Adrenal gland (tissue), 9 donors: ENCODE measurements at regions not wholly inside any gene's neighbourhood (a gene's known extent, or its start where the extent isn't known, plus 50 kb on each side); places are given as distances from the start of the nearest gene placed in this dataset.
A peak's percentile ranks its signal among the peaks of the same experiment; 100 is the strongest.

Experiments used
- DNase-seq, 7 donors: peaks; one replicate each; pipeline ENCODE4 v3.0.0-alpha.2; 2019 to 2020
- H3K27ac ChIP-seq, 5 donors: fragments of 200-600 bp; sonication (generic) in 4 of 5; 1 replicate in 3 of 5; 2 replicates in 2 of 5; pipeline versions ENCODE4 v1.5.1 to v1.8.0; 2016 to 2020; ENCODE audit warnings: mild to moderate bottlenecking in 1 of 5
- H3K27me3 ChIP-seq: fragments of 200-600 bp; 2 replicates; pipeline ENCODE4 v1.8.0; 2021
- H3K36me3 ChIP-seq, 2 donors: fragments of 200-600 bp; replicated peaks in 1 of 2; 1 replicate in 1 of 2; 2 replicates in 1 of 2; pipeline versions ENCODE4 v1.5.1 to v1.8.0; 2018 to 2022
- H3K4me1 ChIP-seq, 2 donors: fragments of 200-600 bp; replicated peaks in 1 of 2; 1 replicate in 1 of 2; 2 replicates in 1 of 2; pipeline versions ENCODE4 v1.5.1 to v1.8.0; 2018 to 2021
- H3K4me3 ChIP-seq, 4 donors: fragments of 200-600 bp; sonication (generic) in 3 of 4; one replicate each; pipeline ENCODE4 v1.5.1; 2016 to 2018
- H3K9me3 ChIP-seq, 3 donors: fragments of 200-600 bp; sonication (generic) in 1 of 3; replicated peaks in 1 of 3; 1 replicate in 2 of 3; 2 replicates in 1 of 3; pipeline versions ENCODE4 v1.5.1 to v1.8.0; 2016 to 2021
- CTCF ChIP-seq, 6 experiments: fragments of 450-650 bp in 4 of 6; fragments of 200-600 bp in 2 of 6; sonication (generic) in 1 of 6; IDR thresholded peaks; 1 replicate in 5 of 6; 2 replicates in 1 of 6; pipeline versions ENCODE4 v1.5.1 to v1.8.0; 2016 to 2021; ENCODE audit warnings: antibody characterized with exemption in 6 of 6, mild to moderate bottlenecking in 2 of 6, moderate library complexity in 1 of 6
- POLR2A ChIP-seq, 2 donors: fragments of 450-650 bp; IDR thresholded peaks; one replicate each; pipeline ENCODE4 v1.6.1; 2017; ENCODE audit warnings: antibody characterized with exemption in 2 of 2, mild to moderate bottlenecking in 2 of 2, moderate library complexity in 1 of 2
- WGBS, 4 donors: extraction: QIAGEN DNeasy Blood & Tissue Kit in 2 of 4; methylation state at CpG; one replicate each; pipeline versions ENCODE4 v1.1.5 to v1.1.7; 2013 to 2017; 5-methylcytosine and 5-hydroxymethylcytosine counted together
- intact Hi-C, 2 donors: fragments of 100-400 bp; cut with DNase I; formaldehyde crosslinking; loops; one replicate each; pipeline versions ENCODE4 v1.14.1 to v1.15.0; 2022 to 2023
- donor health status: healthy with polysubstance abuse.
- donor health status: Bipolar disorder and iron deficiency.
- donor health status: DM: yes; HTN: yes; CAD: no.
- donor health status: DM: no; HTN: no; CAD: no.
- donor health status: DM: no; HTN: no; CAD: no.

- Histone ChIP-seq H3K27me3 (no peaks in the 10 kb centered on the region), H3K27ac (no peak overlapping the region), H3K9me3 (no peaks in the 10 kb centered on the region), H3K4me3 (no peak overlapping the region), H3K36me3 (no peaks in the 10 kb centered on the region), H3K4me1 (peaks cover 4 to 12% of the 10 kb centered on the region in 2 donors)
- no peak for DNase-seq
- 84 to 96% (median 86%) methylated on average over 5 of the region's 5 CpGs for WGBS, 4 donors
- intact Hi-C loops, result no loop called here
- TF ChIP-seq CTCF (IDR thresholded peaks at IDR 0.05) (no peak), POLR2A (IDR thresholded peaks at IDR 0.05) (no peak)
Observed at GRCh38 chr14:71238835-71239234, 331.6 kb downstream of the PCNX1 start.

- TF ChIP-seq CTCF (IDR thresholded peaks at IDR 0.05), result no peak
- H3K9me3 ChIP-seq, result no peaks in the 10 kb centered on the region
- H3K27ac ChIP-seq, result no peak overlapping the region
- intact Hi-C loops, result no loop called here
- H3K36me3 ChIP-seq, result no peaks in the 10 kb centered on the region
- no peaks in the 10 kb centered on the region for H3K27me3 ChIP-seq
- DNase-seq, result no peak
- peaks cover 4 to 12% of the 10 kb centered on the region in 2 donors for H3K4me1 ChIP-seq
- no peak overlapping the region for H3K4me3 ChIP-seq
- 58 to 67% (median 66%) methylated on average over 4 to 6 of the region's 6 CpGs for WGBS, 4 donors
Observed at GRCh38 chr14:71240171-71240570, 332.9 kb downstream of the PCNX1 start.

- Histone ChIP-seq H3K4me1 (peaks cover 4 to 12% of the 10 kb centered on the region in 2 donors), H3K27ac (no peak overlapping the region), H3K27me3 (no peaks in the 10 kb centered on the region), H3K36me3 (no peaks in the 10 kb centered on the region), H3K9me3 (no peaks in the 10 kb centered on the region), H3K4me3 (no peak overlapping the region)
- intact Hi-C loops, result no loop called here
- DNase-seq, result no peak
- TF ChIP-seq POLR2A (IDR thresholded peaks at IDR 0.05), result no peak
- TF ChIP-seq CTCF (IDR thresholded peaks at IDR 0.05), result no peak
Observed at GRCh38 chr14:71240866-71241520, 333.7 kb downstream of the PCNX1 start.

- peak; percentile 58 to 92 (median 78) for DNase-seq
- Histone ChIP-seq H3K9me3 (no peaks in the 10 kb centered on the region), H3K27me3 (no peaks in the 10 kb centered on the region), H3K4me1 (peaks cover 4 to 12% of the 10 kb centered on the region in 2 donors), H3K36me3 (no peaks in the 10 kb centered on the region), H3K27ac (peak overlapping the region in 1 of 5 donors; percentile 33), H3K4me3 (no peak overlapping the region)
- no peak for TF ChIP-seq CTCF (IDR thresholded peaks at IDR 0.05)
- no peak for TF ChIP-seq POLR2A (IDR thresholded peaks at IDR 0.05)
- intact Hi-C loops, result no loop called here
- 0 to 16% (median 8%) methylated on average over 3 to 4 of the region's 4 CpGs for WGBS, 4 donors
Observed at GRCh38 chr14:71242237-71242748, 335.0 kb downstream of the PCNX1 start.
